Hematopoietic multipotent progenitor cell treated with erythropoietin and hydrocortisone succinate and interleukin-3 and kit ligand, for 15 days (in vitro differentiated cells): ENCODE measurements at regions not wholly inside any gene's neighbourhood (a gene's known extent, or its start where the extent isn't known, plus 50 kb on each side); places are given as distances from the start of the nearest gene placed in this dataset.
"Not testable (repeated sequence)": the region's sequence is repeated elsewhere in the genome, so short reads cannot be mapped to it uniquely, and the experiment has no call there.

Source experiments
- DNase-seq: peaks from one replicate; pipeline ENCODE4 v3.0.0-alpha.2; 2015; ENCODE audit warnings: low spot score

GRCh38 chr2:41319437-41319836 lies 728.4 kb upstream of the PKDCC start:
- DNase-seq, result no peak

GRCh38 chr2:41320491-41320890 lies 727.3 kb upstream of the PKDCC start:
- no peak for DNase-seq

GRCh38 chr2:41321351-41321750 lies 726.5 kb upstream of the PKDCC start:
- no peak for DNase-seq

- DNase-seq, result no peak
Measured at GRCh38 chr2:41326851-41327250, 721.0 kb upstream of the PKDCC start.

- DNase-seq, result no peak
Measured at GRCh38 chr2:41329040-41329439, 718.8 kb upstream of the PKDCC start.

GRCh38 chr2:41334159-41334558 lies 713.7 kb upstream of the PKDCC start:
- no peak for DNase-seq

- not testable (repeated sequence) for DNase-seq
Measured at GRCh38 chr2:41335573-41335972, 712.2 kb upstream of the PKDCC start.

- DNase-seq, result no peak
Measured at GRCh38 chr2:41337956-41338355, 709.9 kb upstream of the PKDCC start.

GRCh38 chr2:41344529-41344928 lies 703.3 kb upstream of the PKDCC start:
- DNase-seq, result no peak

- no peak for DNase-seq
Measured at GRCh38 chr2:41353060-41353459, 694.8 kb upstream of the PKDCC start.

GRCh38 chr2:41355794-41356193 lies 692.0 kb upstream of the PKDCC start:
- no peak for DNase-seq

GRCh38 chr2:41364842-41365241 lies 683.0 kb upstream of the PKDCC start:
- DNase-seq, result no peak

GRCh38 chr2:41375901-41376300 lies 671.9 kb upstream of the PKDCC start:
- DNase-seq, result no peak

- DNase-seq, result no peak
Measured at GRCh38 chr2:41377837-41378236, 670.0 kb upstream of the PKDCC start.

GRCh38 chr2:41378420-41378819 lies 669.4 kb upstream of the PKDCC start:
- DNase-seq, result no peak

- DNase-seq, result no peak
Measured at GRCh38 chr2:41379496-41380221, 668.2 kb upstream of the PKDCC start.

- DNase-seq, result no peak
Measured at GRCh38 chr2:41381701-41382100, 666.1 kb upstream of the PKDCC start.

- no peak for DNase-seq
Measured at GRCh38 chr2:41387519-41387918, 660.3 kb upstream of the PKDCC start.

GRCh38 chr2:41393621-41394020 lies 654.2 kb upstream of the PKDCC start:
- no peak for DNase-seq

- DNase-seq, result no peak
Measured at GRCh38 chr2:41394541-41394940, 653.3 kb upstream of the PKDCC start.

GRCh38 chr2:41395692-41396091 lies 652.1 kb upstream of the PKDCC start:
- DNase-seq, result no peak

GRCh38 chr2:41399437-41400087 lies 648.3 kb upstream of the PKDCC start:
- DNase-seq, result no peak

GRCh38 chr2:41400088-41400665 lies 647.6 kb upstream of the PKDCC start:
- DNase-seq, result no peak

GRCh38 chr2:41405441-41405840 lies 642.4 kb upstream of the PKDCC start:
- no peak for DNase-seq
